A204.1 (cell line): ENCODE measurements at regions not wholly inside any gene's neighbourhood (a gene's known extent, or its start where the extent isn't known, plus 50 kb on each side); places are given as distances from the start of the nearest gene placed in this dataset.

Experiments
- FAIRE-seq: peaks from 2 replicates; lab custom pipeline; 2012; peaks lifted over from hg19 to GRCh38; lab: Jason Lieb, UNC

DNA sequence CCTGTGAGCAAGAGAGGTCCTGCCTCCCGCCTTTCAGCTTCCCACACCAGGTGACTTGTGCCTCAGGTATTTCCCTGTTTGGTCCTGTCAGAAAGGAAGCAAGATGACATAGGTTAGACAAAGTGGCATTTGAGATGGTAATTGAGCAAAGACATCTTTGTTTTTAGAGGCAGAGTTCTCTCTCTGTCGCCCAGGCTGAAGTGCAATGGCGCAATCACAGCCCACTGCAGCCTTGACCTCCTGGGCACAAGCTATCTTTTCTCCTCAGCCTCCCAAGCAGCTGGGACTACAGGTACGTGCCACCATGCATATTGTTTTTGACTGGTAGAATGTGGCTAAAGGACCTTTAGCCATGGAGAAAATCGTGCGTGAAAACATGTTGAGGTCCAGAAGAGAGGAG lies 339.1 kb downstream of the FGF9 start:
- no peak for FAIRE-seq

DNA sequence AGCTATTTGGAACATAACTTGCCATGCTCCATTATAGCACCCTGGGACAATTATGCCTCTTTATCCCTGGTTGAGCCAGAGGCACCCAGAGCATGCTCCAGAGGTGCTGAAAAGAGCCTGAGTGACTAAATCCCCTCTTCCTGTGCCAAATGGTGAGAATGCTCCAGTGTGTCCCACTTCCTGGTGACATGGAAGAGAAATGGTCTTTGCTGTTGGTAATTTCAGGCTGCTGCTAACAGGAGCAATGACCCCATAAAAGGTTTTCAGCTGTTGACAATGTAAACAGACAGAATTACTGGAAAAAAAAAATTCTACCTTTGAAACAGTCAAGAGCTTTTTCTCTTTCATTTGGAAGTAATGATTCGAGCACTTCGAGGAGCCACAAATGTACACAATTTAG lies 341.8 kb downstream of the FGF9 start:
- no peak for FAIRE-seq

GRCh38 chr13:22014469-22014868 lies 343.6 kb downstream of the FGF9 start:
- FAIRE-seq = no peak

- FAIRE-seq = no peak
These were observed 346.4 kb downstream of the FGF9 start for GRCh38 chr13:22017226-22017625.

DNA sequence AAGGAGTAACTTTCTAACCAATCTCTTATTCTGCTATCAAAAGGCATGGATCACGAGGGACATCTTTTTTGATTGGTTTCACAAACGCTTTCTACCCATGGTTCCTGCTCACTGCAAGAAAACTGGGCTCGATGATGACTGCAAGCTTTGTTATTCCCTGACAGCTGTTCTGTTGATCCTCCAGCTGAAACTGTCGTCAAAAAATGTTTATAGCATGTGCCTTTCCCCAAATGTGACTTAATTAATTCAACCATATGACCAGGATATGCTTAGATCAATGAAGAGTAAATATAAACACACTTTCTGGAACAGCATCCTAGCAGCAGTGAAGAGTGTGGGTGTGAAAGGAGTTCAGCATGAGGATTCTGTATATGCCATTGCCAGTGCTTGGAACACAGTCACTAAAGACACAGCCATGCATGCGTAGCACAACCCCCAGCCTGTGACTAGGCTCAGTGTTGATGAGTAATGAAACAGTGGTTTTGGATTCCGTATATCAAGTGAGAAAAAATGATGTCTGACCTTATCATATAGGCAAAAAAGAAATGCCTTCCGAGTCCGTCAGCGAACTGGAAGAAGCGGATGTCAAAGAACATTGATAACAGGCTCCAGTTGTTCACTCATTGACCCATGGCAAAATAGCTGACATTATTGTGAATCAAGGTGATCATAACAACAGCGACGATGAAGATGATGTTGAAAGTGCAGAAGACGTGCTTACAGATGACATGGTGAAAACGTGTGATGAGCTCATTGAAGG lies 347.4 kb downstream of the FGF9 start:
- FAIRE-seq = no peak

DNA sequence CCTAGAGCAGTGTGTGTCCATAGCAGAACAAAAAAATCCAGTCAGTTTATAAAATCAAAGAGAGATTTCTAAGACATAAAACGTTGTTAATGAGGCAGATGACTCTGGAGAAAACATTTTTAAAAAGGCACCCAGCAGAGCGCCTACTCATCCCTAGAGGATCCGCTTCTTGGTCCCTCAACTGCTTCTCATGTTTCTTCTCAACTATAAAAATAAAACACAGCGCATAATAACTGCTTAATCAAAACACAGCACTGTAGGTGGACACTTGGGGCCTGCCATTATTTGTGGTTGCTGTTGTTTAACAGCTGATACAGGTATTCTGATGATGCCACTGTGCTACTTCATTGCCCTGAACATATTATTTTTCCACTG lies 347.9 kb downstream of the FGF9 start:
- FAIRE-seq = no peak

DNA sequence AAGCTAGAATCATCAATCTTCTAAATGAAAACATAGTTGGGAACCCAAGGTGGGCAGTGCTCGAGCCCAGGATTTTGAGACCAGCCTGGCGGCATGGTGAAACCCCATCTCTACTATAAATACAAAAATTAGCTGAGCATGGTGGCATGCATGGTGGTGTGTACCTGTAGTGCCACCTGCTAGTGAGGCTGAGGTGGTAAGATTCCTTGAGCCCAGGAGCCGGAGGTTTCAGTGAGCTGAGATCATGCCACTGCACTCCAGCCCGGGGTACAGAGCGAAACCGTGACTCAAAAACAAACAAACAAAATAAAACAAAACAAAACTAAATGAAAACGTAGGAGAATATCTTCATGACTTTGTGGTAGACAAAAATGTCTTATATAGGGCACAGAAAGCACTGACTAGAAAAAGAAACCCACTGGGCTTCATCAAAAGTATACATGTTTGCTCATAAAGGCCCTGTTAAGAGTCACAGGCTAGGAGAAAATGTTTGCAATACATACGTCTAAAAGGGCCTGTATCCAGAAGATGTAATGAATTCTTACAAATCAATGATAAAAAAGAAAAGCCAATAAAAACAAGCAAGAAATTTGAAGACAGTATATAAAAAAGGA lies 353.6 kb downstream of the FGF9 start:
- no peak for FAIRE-seq

DNA sequence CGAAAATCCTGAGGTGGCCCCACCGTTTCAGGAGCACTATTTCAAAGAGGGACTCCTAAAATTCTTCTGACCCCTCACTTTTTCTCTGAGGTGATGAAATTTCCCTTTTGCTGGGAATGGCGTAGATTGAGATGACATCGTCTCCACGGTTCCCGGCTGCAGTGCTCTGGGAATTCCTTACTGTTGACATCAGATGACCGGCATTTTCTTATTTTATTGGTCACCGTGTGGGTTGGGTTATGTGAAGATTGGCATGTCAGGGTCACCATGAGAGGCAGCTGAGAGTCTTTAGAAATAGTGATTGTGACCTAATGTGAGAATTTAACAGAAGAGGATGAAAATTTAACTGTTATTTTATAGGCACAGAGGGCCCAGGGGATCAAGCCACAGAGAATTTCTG lies 356.7 kb downstream of the FGF9 start:
- no peak for FAIRE-seq

DNA sequence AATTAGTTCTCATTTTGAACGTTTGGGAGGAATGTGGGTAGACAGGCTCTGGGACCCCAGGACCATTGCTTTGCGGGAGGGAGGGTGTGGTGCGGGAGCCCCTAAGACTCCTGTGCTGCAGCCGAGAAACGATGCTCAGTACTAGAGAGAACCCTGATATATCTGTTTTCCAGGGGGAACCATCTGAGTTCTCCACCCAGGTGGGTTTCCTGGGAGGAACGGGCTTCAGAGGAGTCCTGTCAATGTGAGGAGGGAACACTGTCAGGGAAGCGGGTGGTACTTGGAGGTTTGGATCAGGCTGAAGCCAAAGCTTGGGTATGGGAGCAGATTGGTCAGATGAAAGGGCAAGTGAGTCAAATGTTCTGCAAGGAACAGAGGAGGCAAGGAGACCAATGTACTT lies 358.0 kb downstream of the FGF9 start:
- no peak for FAIRE-seq

DNA sequence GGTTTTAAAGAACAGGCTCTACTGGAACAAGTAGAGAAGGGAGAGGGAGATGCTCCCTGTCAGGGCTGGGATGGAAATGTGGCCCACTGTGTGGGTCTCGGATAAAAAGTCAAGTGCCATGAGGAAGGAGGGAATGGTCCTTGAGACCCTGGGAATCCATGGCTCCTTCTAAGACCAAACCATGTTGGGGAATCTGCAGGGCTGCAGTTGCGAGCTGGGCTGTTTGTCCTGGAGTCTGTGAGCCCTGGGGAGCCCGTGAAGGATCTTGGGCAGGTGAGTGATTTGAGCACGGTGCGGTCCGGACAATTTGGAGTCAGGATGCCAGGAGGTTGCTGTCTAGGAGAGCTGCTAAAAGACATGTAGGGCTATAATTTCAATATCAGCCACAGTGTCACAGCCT lies 359.4 kb downstream of the FGF9 start:
- FAIRE-seq = no peak

GRCh38 chr13:22031702-22032286 lies 360.9 kb downstream of the FGF9 start:
- FAIRE-seq = no peak

GRCh38 chr13:22032905-22033304 lies 362.0 kb downstream of the FGF9 start:
- no peak for FAIRE-seq

DNA sequence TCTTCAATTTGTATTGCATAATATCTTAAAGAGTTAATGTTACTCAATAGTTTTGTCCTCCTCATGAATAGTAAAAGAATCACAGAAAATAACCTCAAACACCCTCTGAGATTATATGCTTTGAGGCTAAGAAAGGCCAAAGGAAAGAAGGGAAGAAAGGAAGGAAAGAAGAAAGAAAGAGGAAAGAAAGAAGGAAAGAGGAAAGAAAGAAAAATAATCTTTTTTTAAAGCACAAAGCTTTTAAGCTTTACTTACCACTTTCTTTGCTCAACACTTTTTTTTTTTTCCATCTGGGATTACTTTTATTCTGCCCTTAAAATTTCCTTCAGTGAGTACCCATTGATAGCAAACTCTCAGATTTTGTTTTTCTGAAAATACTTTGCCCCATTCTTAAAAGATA lies 369.1 kb downstream of the FGF9 start:
- no peak for FAIRE-seq

- FAIRE-seq = no peak
These were observed 370.0 kb downstream of the FGF9 start for GRCh38 chr13:22040810-22041364.

DNA sequence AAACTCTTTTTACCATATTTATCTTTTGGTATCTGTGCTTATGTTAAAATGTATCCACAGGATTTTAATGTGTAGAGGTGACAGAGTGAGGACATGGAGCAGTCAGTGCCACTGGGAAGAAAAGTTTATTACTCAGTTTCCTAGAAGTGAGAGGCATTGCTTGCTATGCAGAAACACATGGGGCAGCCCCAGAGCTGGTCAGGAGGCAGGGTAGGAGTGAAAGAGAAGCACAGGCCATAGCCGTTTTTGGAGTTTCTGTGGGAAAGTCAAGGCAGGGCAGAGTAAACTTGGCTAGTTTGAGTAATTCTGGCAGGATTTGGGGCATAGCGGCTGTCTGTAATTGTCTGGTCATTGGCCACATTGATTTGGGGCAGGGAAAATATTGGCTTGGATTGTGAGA lies 370.9 kb downstream of the FGF9 start:
- no peak for FAIRE-seq

DNA sequence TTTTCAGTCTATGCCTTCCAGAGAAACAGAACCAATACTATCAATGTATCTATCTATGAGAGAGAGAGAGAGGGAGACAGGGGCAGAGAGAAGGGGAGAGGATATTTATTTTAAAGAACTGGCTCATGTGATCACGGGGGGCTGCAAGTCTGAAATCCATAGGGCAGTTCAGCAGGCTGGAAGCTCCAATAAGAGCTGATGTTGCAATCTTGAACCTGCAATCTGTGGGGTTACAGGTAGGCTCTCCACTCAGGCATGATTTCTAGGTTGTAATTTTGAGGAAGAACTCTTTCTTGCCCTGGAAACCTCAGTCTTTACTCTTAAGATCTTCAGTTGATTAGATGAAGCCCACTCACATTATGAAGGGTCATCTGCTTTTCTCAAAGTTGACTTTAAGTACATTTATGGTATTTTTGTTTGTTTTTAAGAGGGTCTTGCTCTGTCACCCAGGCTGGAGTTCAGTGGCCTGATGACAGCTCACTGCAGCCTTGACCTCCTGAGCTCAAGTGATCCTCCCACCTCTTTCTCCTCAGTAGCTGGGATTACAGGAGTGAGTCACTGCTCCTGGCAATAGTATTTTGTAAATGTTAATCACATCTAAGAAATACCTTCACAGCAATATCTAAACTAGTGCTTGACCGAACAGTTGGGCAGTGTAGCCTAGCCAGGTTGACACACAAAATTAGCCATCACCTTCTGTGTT lies 376.4 kb downstream of the FGF9 start:
- FAIRE-seq = no peak

GRCh38 chr13:22047785-22048104 lies 376.9 kb downstream of the FGF9 start:
- FAIRE-seq = no peak

DNA sequence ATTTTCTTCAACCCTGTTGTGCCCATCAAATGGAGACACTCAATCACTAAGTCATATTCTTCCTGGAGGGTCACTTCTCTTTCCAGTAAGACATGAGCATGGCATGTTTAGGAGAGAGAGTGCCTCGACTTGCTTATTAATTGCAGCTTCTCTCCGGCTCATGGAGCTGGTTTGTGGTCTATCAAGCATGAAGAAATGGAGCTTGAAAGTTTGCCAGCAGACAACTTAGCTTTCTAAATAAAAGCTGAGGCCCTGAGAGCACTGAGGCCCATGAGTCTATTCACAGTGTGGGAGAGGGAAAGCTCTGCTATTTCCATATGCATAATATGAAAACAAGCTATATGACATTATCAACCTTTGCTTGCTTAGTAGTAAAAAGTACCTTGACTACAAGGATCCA lies 378.5 kb downstream of the FGF9 start:
- FAIRE-seq = no peak

- no peak for FAIRE-seq
These were observed 380.2 kb downstream of the FGF9 start for GRCh38 chr13:22050951-22051563.

- no peak for FAIRE-seq
These were observed 382.2 kb downstream of the FGF9 start for GRCh38 chr13:22053053-22053452.

- FAIRE-seq = no peak
These were observed 384.4 kb downstream of the FGF9 start for GRCh38 chr13:22055259-22055658.

DNA sequence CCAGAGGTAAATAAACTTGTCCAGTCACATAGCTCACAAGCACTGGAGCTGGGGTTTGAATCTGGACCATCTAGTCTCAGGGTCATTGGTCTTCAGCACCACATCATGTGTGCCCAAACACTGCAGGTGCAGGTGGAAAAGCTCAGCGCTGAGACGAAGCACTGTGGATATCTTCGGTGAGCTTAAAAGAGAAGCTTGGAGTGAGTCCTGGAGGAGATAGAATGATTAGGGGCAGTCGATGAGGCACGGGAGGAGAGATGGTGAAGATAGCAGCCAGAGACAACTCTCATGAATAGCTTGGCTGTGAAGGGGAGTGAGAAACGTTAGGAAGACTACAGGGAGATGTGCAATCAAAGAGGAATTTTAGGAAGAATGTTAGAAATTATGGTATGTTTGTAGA lies 389.3 kb downstream of the FGF9 start:
- no peak for FAIRE-seq

GRCh38 chr13:22061371-22061805 lies 390.5 kb downstream of the FGF9 start:
- FAIRE-seq = no peak
